Heart right ventricle (tissue), 16 donors: ENCODE measurements at regions not wholly inside any gene's neighbourhood (a gene's known extent, or its start where the extent isn't known, plus 50 kb on each side); places are given as distances from the start of the nearest gene placed in this dataset.

Experiments
- ATAC-seq, 8 donors: fragments of 200-7000 bp; cut with Tn5 transposase; one replicate each; pipeline ENCODE4 v1.9.1; 2020; ENCODE audit warnings: mild to moderate bottlenecking in 8 of 8, moderate library complexity in 8 of 8, moderate number of reproducible peaks in 1 of 8
- DNase-seq, 2 donors: peaks; one replicate each; pipeline ENCODE4 v3.0.0-alpha.2; 2020
- H3K27ac ChIP-seq, 10 donors: fragments of 200-600 bp; sonication (generic) in 2 of 10; one replicate each; pipeline versions ENCODE4 v1.5.0 to v1.8.0; 2020 to 2022; ENCODE audit warnings: mild to moderate bottlenecking in 3 of 10
- H3K27me3 ChIP-seq, 7 donors: fragments of 200-600 bp; one replicate each; pipeline ENCODE4 v1.8.0; 2021 to 2022; ENCODE audit warnings: mild to moderate bottlenecking in 2 of 7
- H3K36me3 ChIP-seq, 9 donors: fragments of 200-600 bp; sonication (generic) in 1 of 9; one replicate each; pipeline versions ENCODE4 v1.5.0 to v1.8.0; 2020 to 2022; ENCODE audit warnings: mild to moderate bottlenecking in 2 of 9
- H3K4me1 ChIP-seq, 9 donors: fragments of 200-600 bp; sonication (generic) in 1 of 9; one replicate each; pipeline versions ENCODE4 v1.5.0 to v1.8.0; 2020 to 2022; ENCODE audit warnings: mild to moderate bottlenecking in 4 of 9
- H3K4me3 ChIP-seq, 10 donors: fragments of 200-600 bp; sonication (generic) in 2 of 10; one replicate each; pipeline versions ENCODE4 v1.5.0 to v1.8.0; 2020 to 2022; ENCODE audit warnings: mild to moderate bottlenecking in 7 of 10, moderate library complexity in 2 of 10
- H3K9me3 ChIP-seq, 11 donors: fragments of 200-600 bp in 10 of 11; sonication (generic) in 2 of 11; one replicate each; pipeline versions ENCODE4 v1.5.0 to v1.8.0; 2013 to 2022; ENCODE audit warnings: mild to moderate bottlenecking in 2 of 11, control low read depth in 1 of 11, moderate library complexity in 1 of 11
- CTCF ChIP-seq, 9 donors: fragments of 200-600 bp; sonication (generic) in 2 of 9; IDR thresholded peaks; one replicate each; pipeline versions ENCODE4 v1.5.0 to v1.8.0; 2021 to 2022; ENCODE audit warnings: antibody characterized with exemption in 9 of 9, mild to moderate bottlenecking in 5 of 9, moderate library complexity in 1 of 9
- WGBS, 2 donors: extraction: QIAGEN DNeasy Blood & Tissue Kit; methylation state at CpG; one replicate each; pipeline ENCODE4 v1.1.7; 2013; ENCODE audit warnings: inconsistent platforms in 1 of 2; 5-methylcytosine and 5-hydroxymethylcytosine counted together
- intact Hi-C, 10 donors: fragments of 100-400 bp; cut with DNase I; formaldehyde crosslinking; loops; one replicate each; pipeline versions ENCODE4 v1.11.1 to v1.14.2; 2022
- donor health status: Arrhythmogenic right ventricular cardiomyopathy.
- donor health status: ischemic (EF 13 %, LVEDD 7.1; RV severe dilation, severe dysfunction).
- donor health status: healthy with polysubstance abuse.
- donor health status: DM: no; HTN: yes; CAD: no.
- donor health status: DM: no; HTN: no; CAD: no.
- donor health status: ischemic (EF 25% LVEDD 6.9; RV normal size, moderate dysfunction).
- donor health status: ischemic (EF 25% LVEDD 5.7; RV mildly dilated, moderate dysfunction).
- donor health status: healthy.
- donor health status: DM: yes; HTN: yes; CAD: no.
- donor health status: Ischemic cardiomyopathy.
- donor health status: ischemic (EF 35%, LVEDD 5.7; RV mildly dilated, moderate dysfunction).
- donor health status: nonischemic (EF 11% LVEDD 7.7; RV severe dilation, severe dysfunction).
- donor health status: DM: yes; HTN: yes; CAD: no.
- donor health status: PGD.
- donor health status: ischemic (EF 29% LVEDD 5.4; RV normal size, mild dysfunction).
- donor health status: nonischemic (EF 23%, LVEDD 6.1; RV moderate dilation, normal function).

- DNase-seq = no peak
- no peak for TF ChIP-seq CTCF (IDR thresholded peaks at IDR 0.05)
- ATAC-seq = no peak
- Histone ChIP-seq H3K9me3 (no peaks in the 10 kb centered on the region), H3K27me3 (peaks cover 0 to 68% (median 40%) of the 10 kb centered on the region in 7 donors), H3K27ac (no peak overlapping the region), H3K36me3 (no peaks in the 10 kb centered on the region), H3K4me3 (no peak overlapping the region), H3K4me1 (no peaks in the 10 kb centered on the region)
- intact Hi-C loops = no loop called here
- WGBS, 2 donors = 47 to 50% methylated on average over 19 of the region's 19 CpGs
These were observed 190.3 kb downstream of the RBFOX3 start for GRCh38 chr17:79420318-79421243.

GRCh38 chr17:79417476-79417988, 193.3 kb downstream of the RBFOX3 start:
- TF ChIP-seq CTCF (IDR thresholded peaks at IDR 0.05) = no peak
- Histone ChIP-seq H3K4me3 (no peak overlapping the region), H3K4me1 (no peaks in the 10 kb centered on the region), H3K9me3 (no peaks in the 10 kb centered on the region), H3K27ac (no peak overlapping the region), H3K36me3 (no peaks in the 10 kb centered on the region), H3K27me3 (peaks cover 0 to 82% (median 39%) of the 10 kb centered on the region in 7 donors)
- DNase-seq (no peak), ATAC-seq (no peak)
- 81 to 82% methylated on average over 14 of the region's 14 CpGs for WGBS, 2 donors
- intact Hi-C loops = loop anchor here in 1 of 10 donors (10.0 kb wide), 1 partner anchor 287 kb away; no protein-coding TSS in a partner anchor

GRCh38 chr17:79415909-79416308, 194.9 kb downstream of the RBFOX3 start:
- Histone ChIP-seq H3K4me1 (no peaks in the 10 kb centered on the region), H3K27ac (no peak overlapping the region), H3K36me3 (no peaks in the 10 kb centered on the region), H3K9me3 (no peaks in the 10 kb centered on the region), H3K27me3 (peaks cover 0 to 92% (median 44%) of the 10 kb centered on the region in 7 donors), H3K4me3 (no peak overlapping the region)
- TF ChIP-seq CTCF (IDR thresholded peaks at IDR 0.05) = no peak
- no peak for ATAC-seq
- intact Hi-C loops = loop anchor here in 1 of 10 donors (10.0 kb wide), 1 partner anchor 289 kb away; no protein-coding TSS in a partner anchor
- DNase-seq = no peak
- 69 to 72% methylated on average over 9 of the region's 9 CpGs for WGBS, 2 donors

- Histone ChIP-seq H3K4me3 (no peak overlapping the region), H3K36me3 (no peaks in the 10 kb centered on the region), H3K27me3 (peaks cover 0 to 92% (median 49%) of the 10 kb centered on the region in 7 donors), H3K4me1 (no peaks in the 10 kb centered on the region), H3K9me3 (no peaks in the 10 kb centered on the region), H3K27ac (no peak overlapping the region)
- ATAC-seq (no peak), DNase-seq (no peak)
- intact Hi-C loops = loop anchor here in 1 of 10 donors (10.0 kb wide), 1 partner anchor 289 kb away; no protein-coding TSS in a partner anchor
- TF ChIP-seq CTCF (IDR thresholded peaks at IDR 0.05) = no peak
- WGBS, 2 donors = 41 to 48% methylated on average over 13 of the region's 13 CpGs
These were observed 195.5 kb downstream of the RBFOX3 start for GRCh38 chr17:79415365-79415764.
